AG04450 (cell line): ENCODE measurements at regions not wholly inside any gene's neighbourhood (a gene's known extent, or its start where the extent isn't known, plus 50 kb on each side); places are given as distances from the start of the nearest gene placed in this dataset.
"Not testable (repeated sequence)": the region's sequence is repeated elsewhere in the genome, so short reads cannot be mapped to it uniquely, and the experiment has no call there.

Experiments used
- CTCF ChIA-PET: fragments of 300-600, 350-600 bp; formaldehyde crosslinking; extraction: SDS; loops from one replicate; lab custom pipeline; 2022; ENCODE audit warnings: antibody characterized with exemption, inconsistent platforms; lab: Charles Lee
- POLR2A ChIA-PET: fragments of 350-600 bp; formaldehyde crosslinking; extraction: SDS; loops from one replicate; lab custom pipeline; 2021; ENCODE audit warnings: antibody characterized with exemption, inconsistent platforms; lab: Yijun Ruan, JAX
- DNase-seq: peaks from one replicate; pipeline ENCODE4 v3.0.0-alpha.2; 2011; ENCODE audit warnings: low read depth, low spot score
- H3K27ac ChIP-seq: one replicate; pipeline ENCODE4 v1.5.1; 2012; ENCODE audit warnings: low read depth, low read length, control low read depth
- H3K27me3 ChIP-seq: one replicate; pipeline ENCODE4 v1.6.0; 2012; ENCODE audit warnings: low read length; ENCODE audit not compliant: control insufficient read depth, insufficient read depth
- H3K4me3 ChIP-seq: 2 replicates; pipeline ENCODE4 v1.5.1; 2011; ENCODE audit warnings: mild to moderate bottlenecking, low read depth, low read length, control low read depth
- H3K9me3 ChIP-seq: 2 replicates; pipeline ENCODE4 v1.5.1; 2012; ENCODE audit warnings: low read length; ENCODE audit not compliant: control insufficient read depth, insufficient read depth
- CTCF ChIP-seq: IDR thresholded peaks from 2 replicates; pipeline ENCODE4 v1.5.1; 2011; ENCODE audit warnings: low read depth, low read length, control low read depth, inconsistent platforms

- no peak for TF ChIP-seq CTCF
- ChIA-PET CTCF (no interaction called here), POLR2A (no interaction called here)
- Histone ChIP-seq H3K27me3 (no peaks in the 10 kb centered on the region), H3K4me3 (no peak overlapping the region), H3K9me3 (no peaks in the 10 kb centered on the region), H3K27ac (no peak overlapping the region)
- no peak for DNase-seq
Observed at GRCh38 chr6:112513175-112513574, 166.0 kb downstream of the RFPL4B start.

DNA sequence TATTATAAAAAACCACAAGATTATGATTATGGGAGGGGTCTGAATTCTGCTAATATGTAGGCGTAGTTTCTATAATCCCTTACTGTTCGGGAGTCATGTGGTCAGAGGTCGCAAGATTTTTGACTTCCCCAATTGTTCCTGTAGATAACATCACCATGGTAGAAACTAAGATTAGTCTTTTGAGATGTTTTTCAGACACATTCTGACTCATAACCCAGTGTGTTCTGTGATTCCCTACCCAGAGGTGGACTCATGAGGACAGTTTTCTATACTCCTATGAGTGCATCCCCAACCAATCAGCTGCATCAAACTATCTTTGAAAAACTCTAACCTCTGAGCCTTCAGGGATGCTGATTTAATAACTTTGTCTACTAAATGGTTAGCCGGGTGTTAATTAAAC is 175.5 kb downstream of the RFPL4B start:
- CTCF ChIA-PET: no interaction called here
- DNase-seq: no peak
- POLR2A ChIA-PET: no interaction called here

DNA sequence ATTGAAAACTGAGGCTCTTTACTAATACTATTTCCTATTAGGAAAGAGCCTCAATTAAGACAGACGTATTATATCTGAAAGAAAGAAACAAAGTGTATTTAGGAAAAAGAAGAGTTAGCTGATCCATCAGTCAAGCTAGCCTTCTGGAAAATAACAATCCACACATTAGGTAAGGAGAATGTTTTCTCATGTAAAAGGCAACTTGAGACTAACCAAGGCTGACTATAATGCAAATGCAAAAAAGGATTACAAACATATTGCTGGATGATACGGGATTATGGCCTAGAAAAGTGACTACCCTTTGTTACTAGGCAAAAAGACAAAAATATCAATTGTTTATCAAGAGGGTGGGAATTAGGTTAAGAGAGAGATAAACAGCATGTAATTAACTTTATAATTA is 176.9 kb downstream of the RFPL4B start:
- Histone ChIP-seq H3K4me3 (no peak overlapping the region), H3K27me3 (no peaks in the 10 kb centered on the region), H3K27ac (no peak overlapping the region), H3K9me3 (no peaks in the 10 kb centered on the region; the same call in 1 of the 2 replicates)
- CTCF ChIA-PET: interaction anchor here (1.5 kb wide), 1 partner anchor 21 kb away, joined by 4 read pairs; no protein-coding TSS in a partner anchor
- no peak for DNase-seq
- POLR2A ChIA-PET: no interaction called here
- no peak for TF ChIP-seq CTCF

More for the DNA sequence above, 175.5 kb downstream of the RFPL4B start:
- H3K27me3 ChIP-seq: no peaks in the 10 kb centered on the region
- TF ChIP-seq CTCF: no peak
- no peak overlapping the region for H3K27ac ChIP-seq
- no peaks in the 10 kb centered on the region for H3K9me3 ChIP-seq
- H3K4me3 ChIP-seq: no peak overlapping the region

- ChIA-PET CTCF (interaction anchor here (1.5 kb wide), 1 partner anchor 22 kb away, joined by 4 read pairs; no protein-coding TSS in a partner anchor), POLR2A (no interaction called here)
- no peak for TF ChIP-seq CTCF
- Histone ChIP-seq H3K4me3 (no peak overlapping the region), H3K9me3 (no peaks in the 10 kb centered on the region; the same call in 1 of the 2 replicates), H3K27me3 (no peaks in the 10 kb centered on the region), H3K27ac (no peak overlapping the region)
- DNase-seq: no peak
Observed at GRCh38 chr6:112525749-112526148, 178.6 kb downstream of the RFPL4B start.

- no peaks in the 10 kb centered on the region for H3K27me3 ChIP-seq
- POLR2A ChIA-PET: no interaction called here
- CTCF ChIA-PET: no interaction called here
- no peak overlapping the region for H3K27ac ChIP-seq
- TF ChIP-seq CTCF: no peak
- H3K4me3 ChIP-seq: no peak overlapping the region
- no peaks in the 10 kb centered on the region; the same call in 1 of the 2 replicates for H3K9me3 ChIP-seq
- DNase-seq: no peak
Observed at GRCh38 chr6:112526594-112526993, 179.5 kb downstream of the RFPL4B start.

- H3K27me3 ChIP-seq, DNase-seq, H3K9me3 ChIP-seq, H3K27ac ChIP-seq, CTCF ChIA-PET, POLR2A ChIA-PET, H3K4me3 ChIP-seq: not testable (repeated sequence)
Observed at GRCh38 chr6:112528306-112528705, 181.2 kb downstream of the RFPL4B start.
